SKM-1 (cell line): ENCODE measurements at regions not wholly inside any gene's neighbourhood (a gene's known extent, or its start where the extent isn't known, plus 50 kb on each side); places are given as distances from the start of the nearest gene placed in this dataset.

Experiments used
- DNase-seq: peaks from one replicate; lab custom pipeline; 2025; ENCODE audit not compliant: unreplicated experiment; lab: John Stamatoyannopoulos, UW

DNA sequence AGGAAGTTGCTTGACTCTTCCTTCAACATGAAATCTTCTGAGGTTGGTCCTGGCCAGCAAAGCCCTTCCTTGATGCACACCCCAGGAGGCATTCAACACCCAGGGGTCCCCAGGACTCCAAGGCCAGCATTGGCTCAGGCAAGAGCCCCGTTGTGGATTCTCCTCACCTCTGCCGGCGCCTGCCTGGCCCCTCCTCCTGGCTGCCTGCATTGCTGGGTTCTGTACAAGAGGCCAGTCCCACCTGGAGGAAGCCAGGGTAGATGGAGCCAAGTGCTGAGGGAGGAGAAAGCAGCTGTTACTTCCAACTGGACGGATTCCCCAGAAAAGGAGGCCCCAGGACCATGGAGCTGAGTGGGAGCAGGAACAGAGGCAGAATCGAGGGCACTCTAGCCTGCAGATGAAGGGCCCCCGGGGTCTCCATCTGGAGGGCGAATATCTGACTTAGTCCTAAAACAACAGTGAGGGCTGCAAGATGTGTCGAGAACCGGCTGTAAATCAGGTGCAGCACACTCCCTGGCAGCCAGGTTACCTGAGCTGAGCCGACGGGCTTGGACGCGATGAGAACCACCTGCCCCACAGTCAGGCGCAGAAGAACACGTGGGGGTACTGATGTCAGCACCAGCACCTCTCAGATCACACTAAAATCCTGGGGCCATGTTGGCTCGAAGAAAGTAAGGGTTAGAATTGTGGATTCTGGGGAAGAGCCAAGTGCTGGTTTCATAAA is 399.6 kb upstream of the SALL3 start:
- DNase-seq, result no peak

DNA sequence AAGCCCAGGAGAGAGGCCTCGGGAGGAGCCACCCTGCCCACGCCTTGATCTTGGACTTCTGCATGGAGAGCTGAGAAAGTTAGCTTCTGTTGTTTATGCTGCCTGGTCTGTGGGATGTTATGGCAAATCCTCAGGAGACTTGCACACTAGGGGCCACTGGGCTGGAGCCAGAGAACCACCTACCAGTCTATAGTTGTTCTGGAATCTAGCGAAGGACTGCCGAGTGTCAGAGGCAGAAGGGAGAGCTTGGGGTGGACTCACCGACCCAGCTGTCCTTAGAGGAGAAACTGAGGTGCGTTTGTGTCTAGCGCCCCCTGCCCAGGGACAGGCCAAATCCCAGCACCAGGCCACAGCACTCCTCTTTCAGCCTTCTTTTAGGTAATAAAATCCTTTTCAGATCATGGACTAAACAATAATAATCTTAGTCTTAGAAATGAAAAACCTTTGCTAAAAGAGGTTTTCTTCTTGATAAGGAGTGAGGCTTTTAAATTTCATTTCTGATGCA is 398.7 kb upstream of the SALL3 start:
- no peak for DNase-seq

DNA sequence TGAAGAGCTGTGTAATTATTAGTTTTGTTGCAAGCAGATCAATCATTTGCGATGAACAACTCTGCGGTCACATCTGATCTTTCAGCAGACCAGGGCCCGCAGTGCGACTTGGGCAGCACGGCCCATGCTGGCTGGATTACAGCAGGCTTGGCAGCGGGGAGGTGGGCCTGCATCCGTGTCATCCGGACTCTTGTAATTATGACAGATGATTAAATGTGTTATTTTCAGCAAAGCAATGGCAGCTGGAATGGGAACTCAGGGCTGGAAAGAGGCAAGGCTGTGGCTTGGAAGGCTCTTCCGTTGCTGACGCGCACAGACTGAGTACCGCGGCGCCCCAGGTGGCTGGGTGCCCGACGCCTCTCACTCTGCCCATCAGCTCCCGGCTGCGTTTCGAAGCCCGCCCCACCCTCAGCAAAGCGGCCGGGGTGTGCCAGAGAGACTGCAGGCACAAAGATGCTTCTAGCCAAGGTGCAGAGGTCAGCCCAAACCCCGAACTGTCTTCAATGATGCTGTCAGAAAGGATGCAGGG is 397.4 kb upstream of the SALL3 start:
- DNase-seq, result no peak

DNA sequence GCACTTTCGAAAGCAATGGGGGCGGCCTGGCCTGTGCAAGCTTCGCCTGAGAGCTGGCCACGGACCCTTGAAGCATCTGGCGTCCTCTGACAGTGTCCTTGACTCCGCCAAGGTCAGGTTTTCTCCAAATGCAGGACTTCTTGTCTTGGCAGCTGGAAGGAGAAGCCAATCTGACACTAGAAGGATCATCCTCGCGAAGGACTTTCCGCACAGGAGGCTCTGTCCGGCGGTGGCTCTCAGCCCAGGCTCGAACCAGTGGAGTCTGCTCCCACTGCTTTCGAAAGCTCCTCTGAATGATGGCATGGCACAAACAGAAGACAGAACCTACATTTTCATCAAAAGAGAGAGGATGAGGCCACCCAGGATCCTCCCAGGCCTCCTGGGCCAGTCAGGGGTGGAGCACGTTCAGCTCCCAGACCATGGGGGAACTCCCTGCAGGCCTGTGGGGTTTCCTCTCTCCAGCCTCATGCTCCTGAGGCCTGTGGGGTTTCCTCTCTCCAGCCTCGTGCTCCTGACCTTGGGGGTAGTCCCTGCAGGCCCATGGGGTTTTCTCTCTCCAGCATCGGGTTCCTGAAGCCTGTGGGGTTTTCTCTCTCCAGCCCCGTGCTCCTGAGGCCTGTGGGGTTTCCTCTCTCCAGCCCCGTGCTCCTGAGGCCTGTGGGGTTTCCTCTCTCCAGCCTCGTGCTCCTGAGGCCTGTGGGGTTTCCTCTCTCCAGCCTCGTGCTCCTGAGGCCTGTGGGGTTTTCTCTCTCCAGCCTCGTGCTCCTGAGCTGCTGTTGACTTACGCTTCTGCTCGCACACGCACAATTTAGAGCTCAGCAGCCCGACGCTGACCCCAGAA is 396.5 kb upstream of the SALL3 start:
- DNase-seq, result no peak

DNA sequence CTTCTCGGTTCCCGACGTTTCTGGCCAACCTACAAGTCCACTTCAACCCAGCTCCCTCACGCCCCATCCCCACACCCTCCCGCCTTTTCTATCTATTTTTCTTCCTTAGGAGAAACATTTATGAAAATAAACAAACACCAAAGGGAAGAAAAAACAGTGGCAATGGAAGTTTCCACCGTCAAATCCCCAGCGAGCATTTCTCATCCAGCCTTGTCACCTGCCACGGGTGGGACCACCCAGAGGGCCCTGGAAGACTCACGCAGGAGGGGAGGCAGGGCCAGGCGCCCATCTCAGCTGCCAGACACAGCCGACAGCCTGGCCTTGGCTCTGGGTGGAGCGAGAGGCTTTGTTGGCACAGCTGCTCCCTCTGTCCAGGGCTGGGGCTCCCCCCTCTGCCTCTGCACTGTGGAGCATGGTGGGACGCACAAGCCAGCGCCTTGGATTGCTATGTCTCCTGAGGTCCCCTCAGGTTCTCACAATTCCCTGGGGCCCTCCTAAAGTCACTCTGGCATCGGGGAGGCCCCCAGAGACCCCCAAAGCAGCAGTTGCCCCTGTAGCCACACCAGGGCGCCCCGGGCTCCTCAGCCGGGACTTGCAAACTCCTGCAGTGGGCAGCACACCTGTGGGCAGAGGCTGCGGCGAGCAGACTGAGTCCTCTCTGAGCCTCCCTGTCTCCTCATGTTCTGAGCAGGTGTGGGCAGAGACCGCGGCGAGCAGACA is 395.7 kb upstream of the SALL3 start:
- DNase-seq, result no peak

DNA sequence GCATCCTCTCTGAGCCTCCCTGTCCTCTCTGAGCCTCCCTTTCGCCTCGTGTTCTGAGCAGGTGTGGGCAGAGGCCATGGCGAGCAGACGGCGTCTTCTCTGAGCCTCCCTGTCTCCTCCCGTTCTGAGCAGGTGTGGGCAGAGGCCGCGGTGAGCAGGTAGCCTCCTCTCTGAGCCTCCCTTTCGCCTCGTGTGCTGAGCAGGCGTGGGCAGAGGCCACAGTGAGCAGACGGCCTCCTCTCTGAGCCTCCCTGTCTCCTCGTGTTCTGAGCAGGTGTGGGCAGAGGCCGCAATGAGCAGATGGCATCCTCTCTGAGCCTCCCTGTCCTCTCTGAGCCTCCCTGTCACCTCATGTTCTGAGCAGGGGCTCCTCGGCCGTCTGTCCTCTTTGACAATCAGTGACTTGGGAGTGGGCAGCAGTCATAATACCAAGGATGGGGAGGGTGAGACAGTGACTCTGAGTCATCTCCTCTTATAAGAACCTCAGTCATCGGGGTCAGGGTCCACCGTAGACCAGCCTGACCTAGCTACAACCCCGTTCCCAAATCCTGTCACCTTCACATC is 395.1 kb upstream of the SALL3 start:
- no peak for DNase-seq

DNA sequence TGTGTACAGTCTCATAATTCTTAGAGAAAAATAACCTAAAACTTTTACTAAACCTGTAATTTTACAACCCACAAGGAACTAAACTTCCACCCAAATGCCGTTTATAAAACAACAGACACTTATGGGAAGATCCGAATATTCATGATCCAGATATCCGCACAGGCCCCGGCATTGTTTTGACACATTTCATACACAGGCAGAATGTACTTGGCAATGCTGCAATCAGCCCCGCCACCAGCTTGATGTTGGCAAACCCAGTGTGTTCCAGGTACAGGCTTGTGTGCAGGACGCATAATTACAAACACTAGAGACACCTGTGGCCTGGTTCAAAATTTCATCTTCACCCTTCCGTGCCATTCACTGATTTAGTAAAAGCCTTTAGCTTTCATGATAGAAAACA is 393.0 kb upstream of the SALL3 start:
- no peak for DNase-seq

DNA sequence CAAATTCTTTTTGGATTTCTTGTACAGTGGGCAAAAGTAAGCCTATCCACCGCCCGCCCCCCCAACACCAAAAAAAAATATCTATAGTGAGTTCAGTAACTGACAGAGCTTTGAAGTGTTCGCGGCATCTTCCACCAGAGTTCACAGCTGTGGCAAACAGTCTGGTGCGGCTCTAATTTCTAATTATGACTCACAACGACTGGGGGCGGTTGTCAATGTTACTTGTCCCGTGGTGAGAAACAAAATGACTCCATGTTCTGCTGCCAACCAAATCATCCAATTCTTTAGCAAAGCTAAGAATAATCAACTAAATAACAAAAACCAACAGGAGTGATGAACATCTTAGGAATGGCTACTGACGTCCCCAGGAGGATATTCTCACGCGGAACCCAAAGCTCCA is 392.5 kb upstream of the SALL3 start:
- no peak for DNase-seq

DNA sequence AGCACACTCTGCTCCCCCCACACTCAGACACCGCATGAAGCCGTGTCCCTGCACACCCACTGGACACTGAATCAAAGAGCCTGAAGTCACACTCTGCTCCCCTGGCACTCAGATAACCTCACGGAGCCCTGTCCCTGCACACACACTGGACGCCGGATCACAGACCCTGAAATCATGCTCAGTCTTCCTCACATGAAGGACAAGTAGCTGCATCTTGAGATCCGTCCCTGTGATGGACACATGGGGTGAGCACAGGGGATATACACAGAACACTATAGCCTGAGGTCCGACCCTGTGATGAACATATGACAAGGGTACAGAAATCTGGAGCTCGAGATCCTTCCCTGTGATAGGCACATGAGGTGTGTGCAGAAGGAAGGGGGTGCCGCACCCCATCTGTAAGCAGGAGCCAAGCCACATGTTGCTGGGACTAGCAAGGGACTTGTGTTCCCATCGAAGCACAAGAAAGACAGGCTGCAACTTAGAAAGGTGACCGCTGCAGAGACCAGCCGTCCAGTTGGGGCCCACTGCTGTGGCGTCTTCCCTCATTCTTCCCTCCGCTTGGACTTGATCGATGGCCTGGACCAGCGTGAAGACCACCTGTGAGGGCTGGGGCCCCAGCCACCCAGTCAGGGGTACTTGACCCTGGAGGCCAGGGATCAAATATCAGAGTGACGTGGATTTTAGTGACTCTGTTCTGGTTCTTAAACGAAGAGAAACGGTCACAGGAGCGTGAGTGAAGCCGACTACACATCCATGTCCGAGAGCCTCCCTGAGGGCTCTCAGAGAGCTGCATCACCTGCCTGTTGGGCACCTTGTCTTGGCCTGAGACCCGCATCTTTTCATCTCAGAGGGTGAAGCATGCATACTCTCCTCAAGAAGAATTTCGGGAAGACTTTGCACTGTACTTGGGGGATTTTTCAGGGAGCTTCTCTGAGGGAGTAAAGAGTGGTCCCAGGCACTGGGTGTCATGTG is 391.7 kb upstream of the SALL3 start:
- DNase-seq, result no peak

DNA sequence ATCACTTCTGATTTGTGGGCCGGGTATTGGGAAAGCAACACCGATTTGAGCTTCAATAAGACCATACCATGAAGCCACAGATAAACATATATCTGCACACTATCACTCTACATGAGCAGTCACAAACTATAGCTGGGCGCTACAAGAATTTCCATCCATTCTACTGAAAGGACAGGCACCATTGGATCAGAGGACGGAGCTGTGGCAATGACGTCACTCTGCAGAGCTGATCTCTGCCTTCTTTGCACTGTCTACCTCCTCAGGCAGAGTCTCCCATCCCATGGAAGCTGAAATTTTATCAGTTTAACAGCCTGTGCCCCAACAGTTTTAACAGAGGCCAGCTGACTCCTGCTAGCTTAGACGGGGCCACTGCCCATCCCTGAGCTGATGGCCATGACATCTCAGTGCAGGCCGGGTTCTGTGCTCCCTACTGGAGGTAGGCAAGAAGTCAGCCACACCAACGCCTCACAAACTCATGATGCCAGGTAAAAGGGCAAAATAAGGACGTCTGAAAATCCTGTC is 389.6 kb upstream of the SALL3 start:
- no peak for DNase-seq

DNA sequence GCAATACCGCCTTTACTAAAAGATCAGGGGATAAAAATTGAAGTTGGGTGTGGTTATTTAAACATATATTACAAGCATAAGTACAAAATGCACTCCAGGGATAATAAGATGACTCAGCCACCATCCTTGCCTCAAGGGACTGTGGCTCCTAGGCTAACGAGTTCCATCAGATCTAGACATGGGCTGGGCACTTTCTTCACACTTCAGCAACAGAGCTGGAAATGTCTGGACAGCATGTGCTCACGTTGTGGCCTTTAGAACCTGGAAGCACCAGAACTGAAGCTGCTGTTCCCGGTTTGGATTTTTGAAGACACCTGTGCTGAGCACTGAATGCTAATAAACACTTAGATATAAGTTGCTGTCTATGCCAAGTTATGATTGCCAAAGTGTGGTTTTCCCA is 384.2 kb upstream of the SALL3 start:
- no peak for DNase-seq

DNA sequence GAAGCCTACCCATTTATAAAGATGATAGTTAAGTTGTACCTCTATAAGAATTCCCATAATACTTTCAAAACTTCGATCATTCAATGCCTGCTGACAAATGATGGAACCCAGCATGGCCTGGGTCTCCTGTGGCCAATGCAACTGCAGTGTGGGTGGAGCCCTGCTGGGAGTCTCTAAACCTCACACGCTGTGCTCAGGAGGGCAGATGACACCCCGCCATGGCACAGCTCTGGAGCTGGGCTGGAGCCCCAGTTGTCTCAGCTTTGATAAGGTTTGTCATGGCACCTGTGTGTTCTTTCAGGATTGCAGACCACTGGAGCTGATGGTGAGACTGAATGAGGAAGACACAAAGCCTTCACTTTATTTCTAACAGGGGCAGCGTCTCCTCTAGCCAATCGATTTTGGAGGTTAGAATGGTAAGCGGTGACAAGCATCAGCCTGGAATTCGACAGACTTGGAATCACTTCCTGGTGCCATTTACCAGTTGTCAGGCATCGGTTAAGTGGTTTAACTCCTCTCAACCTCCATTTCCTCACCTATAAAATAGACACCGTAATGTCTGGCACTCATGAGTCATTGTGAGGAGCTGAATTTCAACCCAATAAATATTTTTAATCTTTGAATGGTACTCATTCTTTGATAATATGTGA is 383.6 kb upstream of the SALL3 start:
- DNase-seq, result no peak

DNA sequence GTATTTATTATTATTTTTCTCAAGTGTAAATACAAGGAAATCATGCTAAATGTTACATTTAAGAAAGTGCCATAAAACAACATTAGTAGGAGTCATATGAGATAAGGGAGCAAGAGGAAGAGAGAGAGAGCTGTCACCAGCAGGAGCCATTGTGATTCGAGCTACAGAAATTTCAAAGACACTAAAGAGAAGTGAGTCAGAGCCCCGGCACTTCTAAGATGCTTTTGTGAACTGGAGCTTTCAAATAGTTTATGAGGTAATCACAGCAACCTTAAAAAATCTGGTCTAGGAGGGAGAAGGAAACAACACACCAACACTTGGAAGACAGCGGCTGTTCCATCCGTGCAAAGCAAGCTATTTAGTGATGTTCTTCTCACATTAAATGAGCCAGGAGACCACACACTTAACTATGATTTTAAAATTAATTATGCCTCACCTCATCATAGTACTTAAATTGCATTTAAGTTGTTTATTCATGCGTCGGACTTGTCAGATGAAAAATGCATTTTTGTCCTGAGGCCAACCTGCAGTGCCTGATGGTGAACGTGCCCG is 382.7 kb upstream of the SALL3 start:
- DNase-seq, result no peak

DNA sequence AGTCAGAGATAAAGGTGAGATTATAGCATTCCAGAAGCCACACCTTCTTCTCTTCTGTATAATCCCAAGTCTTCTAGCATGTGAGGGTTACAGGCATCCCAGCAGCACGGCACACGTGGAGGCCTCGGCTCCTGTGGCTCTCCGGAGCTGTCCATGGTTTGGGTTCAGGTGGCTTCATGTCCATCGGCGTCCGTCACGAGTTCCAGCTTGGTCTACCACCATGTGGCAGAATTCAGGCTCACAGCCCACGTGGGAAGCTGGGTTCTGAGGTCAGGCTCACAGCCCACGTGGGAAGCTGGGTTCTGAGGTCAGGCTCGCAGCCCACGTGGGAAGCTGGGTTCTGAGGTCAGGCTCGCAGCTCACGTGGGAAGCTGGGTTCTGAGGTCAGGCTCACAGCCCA is 378.3 kb upstream of the SALL3 start:
- DNase-seq, result no peak

DNA sequence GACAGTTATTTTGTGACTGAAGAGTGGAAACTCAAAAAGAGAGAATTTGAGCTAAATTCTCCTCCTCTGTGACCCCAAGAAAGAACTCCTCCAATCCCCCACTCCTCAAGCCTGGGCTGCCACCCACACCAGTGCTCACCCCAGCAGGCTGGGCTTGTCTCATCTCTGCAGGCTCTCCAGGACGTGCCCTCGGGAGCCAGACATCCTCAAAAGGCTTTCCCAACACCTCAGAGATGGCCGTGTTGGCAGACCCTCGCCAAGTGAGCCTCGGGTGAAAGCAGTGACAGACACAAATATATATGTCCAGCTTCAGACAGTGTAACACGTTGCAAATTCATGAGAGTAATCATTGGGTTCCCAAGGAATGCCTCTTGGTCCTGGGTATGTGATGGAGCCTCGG is 377.7 kb upstream of the SALL3 start:
- no peak for DNase-seq

DNA sequence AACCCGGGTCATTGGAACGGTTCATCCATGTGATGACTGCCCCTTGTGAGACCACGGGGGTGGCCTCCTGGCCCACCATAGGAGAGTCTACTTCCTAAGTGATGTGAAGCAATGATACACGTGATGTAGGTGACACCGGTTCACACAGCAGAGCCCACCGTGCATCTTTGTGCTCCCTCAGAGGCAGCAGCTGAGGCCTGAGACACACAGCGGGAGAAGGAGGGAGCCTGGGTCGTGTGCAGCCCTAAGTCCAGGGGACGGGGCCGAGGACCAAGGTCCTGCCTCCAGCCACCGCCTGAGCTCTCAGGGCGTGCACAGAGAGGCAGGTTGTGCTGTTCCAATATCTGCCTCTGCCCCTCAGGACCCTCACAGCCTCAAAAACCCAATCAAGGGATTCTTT is 377.2 kb upstream of the SALL3 start:
- no peak for DNase-seq

DNA sequence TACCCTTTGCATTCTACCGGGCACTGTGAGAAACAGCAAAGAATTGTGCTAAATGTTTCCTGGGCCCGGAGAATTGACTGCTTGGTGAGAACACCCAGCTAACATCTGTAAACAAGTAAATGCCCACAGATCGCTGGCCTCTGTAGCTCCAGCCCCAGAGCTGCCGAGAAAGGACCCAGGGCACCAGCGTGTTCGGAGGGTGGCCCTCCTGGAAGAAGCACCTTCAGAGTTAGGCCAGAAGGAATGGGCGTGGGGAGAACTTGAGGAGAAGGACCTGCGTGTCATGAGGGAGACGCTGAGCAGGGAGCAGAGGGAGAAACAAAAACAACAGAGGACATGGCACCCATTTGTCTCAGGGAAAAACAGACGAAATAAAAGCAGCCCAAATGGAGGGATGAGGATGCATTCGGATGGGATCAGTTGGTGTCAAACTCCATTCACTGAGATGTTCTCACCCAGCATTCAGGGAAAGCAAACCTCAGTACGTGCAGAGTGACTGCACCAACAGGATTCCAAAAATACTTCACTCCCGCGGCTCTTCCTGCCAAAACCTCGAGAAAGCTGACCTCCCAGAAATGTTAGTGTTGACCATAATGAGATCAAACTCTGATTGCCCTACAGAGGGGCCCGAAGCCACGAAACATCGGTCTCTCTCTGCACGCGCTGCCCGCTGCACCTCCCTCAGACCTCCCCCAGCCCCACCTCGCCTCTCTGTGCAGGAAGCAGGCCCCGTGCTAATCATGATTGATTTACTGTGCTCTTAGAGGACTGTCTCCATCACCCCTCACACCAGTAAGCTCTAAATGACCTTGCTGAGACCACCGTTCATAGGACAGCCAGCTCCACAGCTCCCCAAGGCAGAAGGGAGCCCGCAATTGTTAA is 376.3 kb upstream of the SALL3 start:
- DNase-seq, result no peak

DNA sequence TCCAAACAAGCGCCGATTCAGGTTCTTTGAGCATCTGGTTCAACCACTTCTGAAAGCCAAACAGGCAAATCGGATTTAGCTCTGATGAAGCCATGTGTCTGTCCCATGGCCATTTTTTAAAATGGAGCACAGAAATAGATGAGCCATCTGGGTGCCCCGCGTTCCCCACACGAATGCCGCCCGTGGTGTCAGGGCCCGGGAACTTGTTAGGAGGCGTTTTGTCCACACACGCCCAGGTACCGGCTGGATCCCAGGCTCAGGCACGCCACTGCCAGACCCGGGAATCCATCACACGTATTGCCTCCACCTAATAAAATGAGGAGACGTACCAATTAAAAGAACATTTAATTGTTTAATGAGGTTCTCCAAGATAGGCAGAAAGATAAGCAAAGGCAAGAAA is 374.4 kb upstream of the SALL3 start:
- DNase-seq, result no peak
